Mammary epithelial cell (primary cell): ENCODE measurements at regions not wholly inside any gene's neighbourhood (a gene's known extent, or its start where the extent isn't known, plus 50 kb on each side); places are given as distances from the start of the nearest gene placed in this dataset.

Experiments
- CTCF ChIP-seq, 2 donors: IDR thresholded peaks in 1 of 2; conservative IDR thresholded peaks in 1 of 2; 2 replicates each; pipeline ENCODE4 v1.5.1; 2011 to 2012; ENCODE audit warnings: inconsistent platforms in 2 of 2, low read length in 2 of 2, mild to moderate bottlenecking in 2 of 2, control low read depth in 1 of 2, low read depth in 1 of 2; ENCODE audit not compliant: insufficient read depth in 1 of 2; ENCODE audit errors: extremely low read depth in 1 of 2
- EZH2 ChIP-seq: IDR thresholded peaks from 2 replicates; pipeline ENCODE4 v1.6.1; 2012; ENCODE audit warnings: low read length, inconsistent platforms, borderline replicate concordance

- no peak for TF ChIP-seq EZH2
- TF ChIP-seq CTCF (conservative IDR thresholded peaks at IDR 0.05 in 1 of 2, IDR thresholded peaks at IDR 0.05 in 1 of 2; ENCODE audit: extremely low read depth in 1 of 2, insufficient read depth in 1 of 2, low read depth in 1 of 2, low read length in 2 of 2), result no peak
These were observed 1172.5 kb downstream of the CDH12 start for GRCh38 chr5:21680641-21681040.
